Left forelimb (tissue), 1 donor: ENCODE measurements at regions not wholly inside any gene's neighbourhood (a gene's known extent, or its start where the extent isn't known, plus 50 kb on each side); places are given as distances from the start of the nearest gene placed in this dataset.

Source experiments
- DNase-seq: peaks from one replicate; pipeline ENCODE4 v3.0.0-alpha.2; 2018; ENCODE audit warnings: low spot score

- DNase-seq = no peak
Observed at GRCh38 chr21:41671212-41671762, 95.6 kb downstream of the RIPK4 start.

- DNase-seq = peak; percentile 60
Observed at GRCh38 chr21:41670056-41670805, 96.6 kb downstream of the RIPK4 start.

GRCh38 chr21:41669533-41669830 lies 97.4 kb downstream of the RIPK4 start:
- DNase-seq = no peak

- DNase-seq = peak; percentile 49
Observed at GRCh38 chr21:41668686-41669532, 97.9 kb downstream of the RIPK4 start.

GRCh38 chr21:41668051-41668541 lies 98.8 kb downstream of the RIPK4 start:
- DNase-seq = peak; percentile 53

- peak; percentile 40 for DNase-seq
Observed at GRCh38 chr21:41667136-41667535, 99.7 kb downstream of the RIPK4 start.

- peak; percentile 40 for DNase-seq
Observed at GRCh38 chr21:41666641-41667081, 100.2 kb downstream of the RIPK4 start.

GRCh38 chr21:41665766-41666595 lies 100.9 kb downstream of the RIPK4 start:
- peak; percentile 41 for DNase-seq

GRCh38 chr21:41664881-41665765 lies 101.7 kb downstream of the RIPK4 start:
- DNase-seq = peak; percentile 64

GRCh38 chr21:41663805-41664788 lies 102.8 kb downstream of the RIPK4 start:
- peak; percentile 44 for DNase-seq

GRCh38 chr21:41662761-41663160 lies 104.1 kb downstream of the RIPK4 start:
- DNase-seq = peak; percentile 31

GRCh38 chr21:41662161-41662560 lies 104.7 kb downstream of the RIPK4 start:
- DNase-seq = peak; percentile 30

- peak; percentile 53 for DNase-seq
Observed at GRCh38 chr21:41660748-41661147, 106.1 kb downstream of the RIPK4 start.

- DNase-seq = peak; percentile 48
Observed at GRCh38 chr21:41659791-41660560, 106.9 kb downstream of the RIPK4 start.

- DNase-seq = peak; percentile 17
Observed at GRCh38 chr21:41656946-41657525, 109.8 kb downstream of the RIPK4 start.

GRCh38 chr21:41655259-41655658 lies 111.6 kb downstream of the RIPK4 start:
- no peak for DNase-seq

GRCh38 chr21:41653954-41654491 lies 112.8 kb downstream of the RIPK4 start:
- peak; percentile 61 for DNase-seq
